Activated gamma-delta T cell treated with anti-CD3 and anti-CD28 coated beads, Interleukin-2, amount 50 U/mL, for 16 hours (primary cell): ENCODE measurements at regions not wholly inside any gene's neighbourhood (a gene's known extent, or its start where the extent isn't known, plus 50 kb on each side); places are given as distances from the start of the nearest gene placed in this dataset.

Source experiments
- DNase-seq: peaks from one replicate; pipeline ENCODE4 v3.0.0-alpha.2; 2020; ENCODE audit warnings: low read depth

GRCh38 chr9:108549184-108549583 lies 306.6 kb downstream of the ACTL7B start:
- DNase-seq: no peak

- no peak for DNase-seq
These were observed 308.2 kb downstream of the ACTL7B start for GRCh38 chr9:108547411-108548135.

GRCh38 chr9:108546215-108546614 lies 309.6 kb downstream of the ACTL7B start:
- no peak for DNase-seq

GRCh38 chr9:108545436-108545835 lies 310.4 kb downstream of the ACTL7B start:
- no peak for DNase-seq

- DNase-seq: no peak
These were observed 310.9 kb downstream of the ACTL7B start for GRCh38 chr9:108544866-108545265.

- no peak for DNase-seq
These were observed 312.5 kb downstream of the ACTL7B start for GRCh38 chr9:108543251-108543778.

GRCh38 chr9:108537756-108538155 lies 318.0 kb downstream of the ACTL7B start:
- no peak for DNase-seq

- DNase-seq: no peak
These were observed 318.8 kb downstream of the ACTL7B start for GRCh38 chr9:108536836-108537601.

GRCh38 chr9:108535526-108535925 lies 320.3 kb downstream of the ACTL7B start:
- no peak for DNase-seq

- DNase-seq: no peak
These were observed 321.0 kb downstream of the ACTL7B start for GRCh38 chr9:108534741-108535140.

- DNase-seq: no peak
These were observed 325.6 kb downstream of the ACTL7B start for GRCh38 chr9:108530141-108530540.

- no peak for DNase-seq
These were observed 327.6 kb downstream of the ACTL7B start for GRCh38 chr9:108528231-108528630.

GRCh38 chr9:108526518-108526917 lies 329.3 kb downstream of the ACTL7B start:
- DNase-seq: no peak

- DNase-seq: no peak
These were observed 330.6 kb downstream of the ACTL7B start for GRCh38 chr9:108525186-108525585.

- DNase-seq: no peak
These were observed 334.7 kb downstream of the ACTL7B start for GRCh38 chr9:108521063-108521590.

GRCh38 chr9:108519437-108519836 lies 336.3 kb downstream of the ACTL7B start:
- no peak for DNase-seq

GRCh38 chr9:108517651-108518365 lies 338.0 kb downstream of the ACTL7B start:
- DNase-seq: no peak

- DNase-seq: no peak
These were observed 339.4 kb downstream of the ACTL7B start for GRCh38 chr9:108516391-108516790.

GRCh38 chr9:108515856-108516255 lies 339.9 kb downstream of the ACTL7B start:
- no peak for DNase-seq

- DNase-seq: no peak
These were observed 343.2 kb downstream of the ACTL7B start for GRCh38 chr9:108512426-108513173.

- DNase-seq: no peak
These were observed 344.5 kb downstream of the ACTL7B start for GRCh38 chr9:108511307-108511706.

- DNase-seq: no peak
These were observed 358.9 kb downstream of the ACTL7B start for GRCh38 chr9:108496846-108497245.
